GM13977 (cell line): ENCODE measurements at regions not wholly inside any gene's neighbourhood (a gene's known extent, or its start where the extent isn't known, plus 50 kb on each side); places are given as distances from the start of the nearest gene placed in this dataset.

Experiments used
- DNase-seq: peaks from one replicate; pipeline ENCODE4 v3.0.0; 2012; ENCODE audit warnings: low spot score
- CTCF ChIP-seq: IDR thresholded peaks from 2 replicates; pipeline ENCODE4 v1.5.1; 2012; ENCODE audit warnings: mild to moderate bottlenecking, control low read depth; ENCODE audit not compliant: insufficient read depth; ENCODE audit errors: extremely low read depth, missing control alignments
- in situ Hi-C: fragments of 300-500 bp; cut with MboI; formaldehyde crosslinking; loops from one replicate; pipeline ENCODE4 v1.12.0; 2022; ENCODE audit warnings: low sequenced_read_pairs, low pct_unique_long_range_greater_than_20kb, mixed read lengths, inconsistent platforms; ENCODE audit not compliant: unreplicated experiment

GRCh38 chr2:176833671-176834070 lies 378.9 kb upstream of the HNRNPA3 start:
- in situ Hi-C loops = no loop called here
- no peak for TF ChIP-seq CTCF
- DNase-seq = no peak

DNA sequence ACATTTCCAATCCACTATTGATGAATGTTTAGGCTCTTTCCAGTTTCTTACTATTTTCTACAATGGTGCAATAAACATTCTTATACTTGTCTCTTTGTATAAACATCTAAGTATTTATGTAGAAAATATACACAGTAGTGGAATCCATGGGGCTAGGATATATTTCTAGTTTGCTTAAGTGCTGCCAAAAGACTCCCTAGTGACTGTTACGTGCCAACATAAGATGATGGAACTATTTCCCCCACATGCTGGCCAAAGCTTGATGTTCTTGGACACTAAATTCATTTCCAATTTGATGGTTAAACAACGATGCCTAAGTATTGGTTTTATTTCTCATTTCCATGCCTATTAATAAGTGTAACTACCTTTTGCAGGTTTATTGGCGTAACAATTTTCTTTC lies 378.4 kb upstream of the HNRNPA3 start:
- no peak for DNase-seq
- in situ Hi-C loops = no loop called here
- no peak for TF ChIP-seq CTCF

DNA sequence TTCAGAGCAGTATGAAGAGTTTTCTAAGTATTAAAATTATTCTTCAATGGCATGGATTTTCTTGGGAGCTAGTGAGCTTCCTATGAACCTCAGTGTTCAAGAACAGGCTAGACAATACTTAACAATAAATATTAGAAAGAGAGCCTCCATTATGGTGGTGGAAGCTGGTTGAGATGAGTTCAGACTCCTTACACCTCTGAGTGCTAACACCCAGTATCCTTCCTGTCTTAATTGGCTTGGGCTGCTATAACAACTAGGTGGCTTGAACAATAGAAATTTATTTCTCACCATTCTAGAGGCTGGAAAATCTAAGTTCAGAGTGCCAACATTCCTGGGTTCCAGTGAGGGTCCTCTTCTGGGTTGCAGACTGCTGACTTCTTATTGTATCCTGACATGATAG lies 369.4 kb upstream of the HNRNPA3 start:
- no peak for TF ChIP-seq CTCF
- DNase-seq = no peak
- in situ Hi-C loops = no loop called here

GRCh38 chr2:176844461-176844860 lies 368.1 kb upstream of the HNRNPA3 start:
- in situ Hi-C loops = no loop called here
- no peak for DNase-seq
- TF ChIP-seq CTCF = no peak

- in situ Hi-C loops = no loop called here
- TF ChIP-seq CTCF = no peak
- DNase-seq = no peak
Observed at GRCh38 chr2:176845718-176846117, 366.9 kb upstream of the HNRNPA3 start.

DNA sequence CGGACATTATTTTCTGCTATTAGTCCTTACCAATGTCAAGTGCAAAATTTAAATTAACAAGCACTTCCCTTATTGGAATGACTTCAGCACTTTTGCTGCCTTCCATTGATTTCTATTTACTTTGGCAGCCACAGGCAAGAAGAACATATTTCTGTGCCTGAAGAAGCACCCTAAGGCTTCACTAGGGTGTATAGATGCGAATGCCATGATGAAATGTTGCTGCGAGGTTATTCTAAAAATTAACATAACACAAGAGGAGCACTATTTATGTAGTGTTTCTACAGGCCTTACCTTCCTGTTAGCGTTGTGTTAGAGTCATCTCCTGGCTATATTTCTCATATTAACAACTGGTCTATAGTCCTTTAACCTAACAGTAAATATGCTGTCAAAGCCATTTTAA lies 365.0 kb upstream of the HNRNPA3 start:
- in situ Hi-C loops = no loop called here
- TF ChIP-seq CTCF = no peak
- no peak for DNase-seq

GRCh38 chr2:176848844-176849243 lies 363.8 kb upstream of the HNRNPA3 start:
- TF ChIP-seq CTCF = no peak
- in situ Hi-C loops = no loop called here
- DNase-seq = no peak
